Calu3 (cell line): ENCODE measurements at regions not wholly inside any gene's neighbourhood (a gene's known extent, or its start where the extent isn't known, plus 50 kb on each side); places are given as distances from the start of the nearest gene placed in this dataset.
A peak's percentile ranks its signal among the peaks of the same experiment; 100 is the strongest.
"Not testable (repeated sequence)": the region's sequence is repeated elsewhere in the genome, so short reads cannot be mapped to it uniquely, and the experiment has no call there.

Experiments
- BruUV-seq: library from RNA; stranded (reverse); fragments of 400-500 nt; replicated peaks from 2 replicates; lab custom pipeline; 2021; lab: Mats Ljungman, UMichigan
- CTCF ChIA-PET: fragments of 300-600 bp; sonication (Branson Sonifier 250); formaldehyde crosslinking; loops from one replicate; lab custom pipeline; 2022; ENCODE audit warnings: antibody characterized with exemption; lab: Charles Lee
- DNase-seq: peaks from one replicate; pipeline ENCODE4 v3.0.0; 2022
- H3K27ac Mint-ChIP-seq: one replicate; pipeline ENCODE4 v1.8.0; 2022; ENCODE audit warnings: mixed read lengths; ENCODE audit not compliant: unreplicated experiment
- H3K27me3 Mint-ChIP-seq: one replicate; pipeline ENCODE4 v1.8.0; 2022; ENCODE audit warnings: mixed read lengths; ENCODE audit not compliant: unreplicated experiment
- H3K36me3 Mint-ChIP-seq: one replicate; pipeline ENCODE4 v1.8.0; 2022; ENCODE audit warnings: mild to moderate bottlenecking, moderate library complexity, mixed read lengths; ENCODE audit not compliant: insufficient read depth, unreplicated experiment
- H3K4me1 Mint-ChIP-seq: one replicate; pipeline ENCODE4 v1.8.0; 2022; ENCODE audit warnings: mild to moderate bottlenecking, low read depth, mixed read lengths; ENCODE audit not compliant: unreplicated experiment
- H3K4me3 Mint-ChIP-seq: one replicate; pipeline ENCODE4 v1.8.0; 2022; ENCODE audit warnings: mild to moderate bottlenecking, low read depth, moderate library complexity, mixed read lengths; ENCODE audit not compliant: unreplicated experiment
- H3K9me3 Mint-ChIP-seq: one replicate; pipeline ENCODE4 v1.8.0; 2022; ENCODE audit warnings: low read depth, mixed read lengths; ENCODE audit not compliant: unreplicated experiment
- CTCF ChIP-seq: fragments of 200-600 bp; IDR thresholded peaks from one replicate; pipeline ENCODE4 v1.8.0; 2022; ENCODE audit warnings: antibody characterized with exemption; ENCODE audit not compliant: unreplicated experiment
- intact Hi-C: fragments of 100-400 bp; cut with micrococcal nuclease; formaldehyde crosslinking; loops from one replicate; pipeline ENCODE4 v1.10.0; 2022; ENCODE audit not compliant: unreplicated experiment

- intact Hi-C loops = no loop called here
- DNase-seq = no peak
- Mint-ChIP-seq H3K36me3 (no peaks in the 10 kb centered on the region), H3K27ac (no peak overlapping the region), H3K4me3 (no peak overlapping the region), H3K4me1 (no peaks in the 10 kb centered on the region), H3K9me3 (peaks cover 4% of the 10 kb centered on the region), H3K27me3 (no peaks in the 10 kb centered on the region)
- CTCF ChIA-PET = no interaction called here
- no peak for TF ChIP-seq CTCF
- no TSS peak for BruUV-seq
Measured at GRCh38 chr4:179059396-179059795, 1617.2 kb upstream of the AGA start.

- H3K4me1 Mint-ChIP-seq, H3K9me3 Mint-ChIP-seq, H3K27me3 Mint-ChIP-seq, H3K4me3 Mint-ChIP-seq, intact Hi-C loops, DNase-seq, H3K36me3 Mint-ChIP-seq, BruUV-seq, H3K27ac Mint-ChIP-seq, CTCF ChIA-PET: not testable (repeated sequence)
Measured at GRCh38 chr4:179066254-179066653, 1624.0 kb upstream of the AGA start.

GRCh38 chr4:179071131-179071530, 1628.9 kb upstream of the AGA start:
- H3K4me3 Mint-ChIP-seq = no peak overlapping the region
- H3K36me3 Mint-ChIP-seq = no peaks in the 10 kb centered on the region
- intact Hi-C loops = no loop called here
- no peaks in the 10 kb centered on the region for H3K27me3 Mint-ChIP-seq
- no peak overlapping the region for H3K27ac Mint-ChIP-seq
- CTCF ChIA-PET = no interaction called here
- no peaks in the 10 kb centered on the region for H3K9me3 Mint-ChIP-seq
- no peak for TF ChIP-seq CTCF
- H3K4me1 Mint-ChIP-seq = no peaks in the 10 kb centered on the region
- BruUV-seq = no TSS peak
- DNase-seq = no peak

GRCh38 chr4:179076865-179077264, 1634.6 kb upstream of the AGA start:
- BruUV-seq = no TSS peak
- intact Hi-C loops = no loop called here
- Mint-ChIP-seq H3K4me1 (no peaks in the 10 kb centered on the region), H3K27me3 (no peaks in the 10 kb centered on the region), H3K36me3 (no peaks in the 10 kb centered on the region), H3K9me3 (no peaks in the 10 kb centered on the region), H3K27ac (no peak overlapping the region), H3K4me3 (no peak overlapping the region)
- DNase-seq = no peak
- CTCF ChIA-PET = no interaction called here
- TF ChIP-seq CTCF = no peak

- BruUV-seq = no TSS peak
- H3K27ac Mint-ChIP-seq = no peak overlapping the region
- H3K4me3 Mint-ChIP-seq = no peak overlapping the region
- TF ChIP-seq CTCF = no peak
- CTCF ChIA-PET = no interaction called here
- peak; percentile 8 for DNase-seq
- no peaks in the 10 kb centered on the region for H3K27me3 Mint-ChIP-seq
- intact Hi-C loops = no loop called here
- no peaks in the 10 kb centered on the region for H3K36me3 Mint-ChIP-seq
- no peaks in the 10 kb centered on the region for H3K9me3 Mint-ChIP-seq
- no peaks in the 10 kb centered on the region for H3K4me1 Mint-ChIP-seq
Measured at GRCh38 chr4:179095585-179096221, 1653.5 kb upstream of the AGA start.
